ENCODE measurements at regions not wholly inside any gene's neighbourhood (a gene's known extent, or its start where the extent isn't known, plus 50 kb on each side); places are given as distances from the start of the nearest gene placed in this dataset.
A peak's percentile ranks its signal among the peaks of the same experiment; 100 is the strongest.

DNA sequence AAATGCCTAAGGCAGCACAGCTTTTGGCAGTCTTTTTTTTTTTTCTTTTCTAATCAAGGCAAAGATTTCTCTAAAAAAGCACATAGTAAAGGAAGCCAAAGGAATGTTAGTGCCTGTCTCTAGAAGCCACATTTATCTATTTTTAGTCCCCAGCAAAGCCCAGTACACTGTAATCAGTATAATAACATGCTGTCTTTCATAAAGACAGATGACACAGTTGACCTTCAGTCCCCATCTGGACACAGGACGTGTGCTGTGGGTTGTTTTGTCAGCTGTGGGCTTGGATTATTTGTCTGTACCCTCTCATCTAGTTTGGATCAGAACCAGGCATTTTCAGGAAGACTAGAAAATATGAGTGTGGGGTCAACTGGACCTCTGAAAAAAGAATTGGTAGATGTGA is 110.4 kb upstream of the CTNNB1 start:
- no peak for DNase-seq (ENCODE audit: low read depth in 4 of 4, low spot score in 3 of 4)

DNA sequence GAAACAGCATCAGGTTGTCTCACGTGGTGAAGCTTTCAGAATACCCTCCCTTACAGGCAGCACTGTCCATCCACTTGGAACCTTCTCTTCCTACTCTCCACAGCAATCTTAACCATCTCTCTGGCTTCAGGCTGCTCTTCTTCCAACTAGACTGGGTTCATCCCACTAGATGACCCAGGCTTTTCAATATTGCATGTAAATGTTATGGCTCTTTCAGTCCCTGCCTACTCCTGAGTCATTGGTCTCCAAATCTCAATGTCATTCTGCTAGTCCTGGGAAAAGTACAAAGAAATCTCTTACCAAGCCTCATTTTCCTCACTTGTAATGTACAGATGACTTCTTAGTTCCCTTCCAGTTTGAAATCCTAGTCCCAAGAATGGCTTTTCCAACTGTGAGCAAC is 109.7 kb upstream of the CTNNB1 start:
- DNase-seq (ENCODE audit: low read depth in 4 of 4, low spot score in 3 of 4): no peak

DNA sequence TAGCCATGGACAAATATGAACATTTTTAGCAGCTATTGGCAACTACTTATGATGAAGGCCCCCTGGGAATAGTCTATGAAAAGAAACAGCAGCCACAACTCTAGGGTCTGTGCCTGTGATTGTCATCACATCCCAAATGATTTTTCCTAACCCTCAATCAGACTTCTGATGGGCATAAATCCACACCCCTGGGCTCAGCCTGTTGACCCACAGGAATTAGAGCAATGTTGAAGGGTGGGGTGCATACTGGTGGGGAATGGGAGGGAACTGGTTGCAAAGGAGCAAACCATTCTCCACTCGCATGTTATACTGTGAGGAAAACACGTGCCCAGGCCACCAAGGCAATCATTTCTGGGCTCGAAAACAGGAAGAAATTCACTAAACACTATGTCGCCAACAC is 106.5 kb upstream of the CTNNB1 start:
- no peak for DNase-seq (ENCODE audit: low read depth in 4 of 4, low spot score in 3 of 4)

DNA sequence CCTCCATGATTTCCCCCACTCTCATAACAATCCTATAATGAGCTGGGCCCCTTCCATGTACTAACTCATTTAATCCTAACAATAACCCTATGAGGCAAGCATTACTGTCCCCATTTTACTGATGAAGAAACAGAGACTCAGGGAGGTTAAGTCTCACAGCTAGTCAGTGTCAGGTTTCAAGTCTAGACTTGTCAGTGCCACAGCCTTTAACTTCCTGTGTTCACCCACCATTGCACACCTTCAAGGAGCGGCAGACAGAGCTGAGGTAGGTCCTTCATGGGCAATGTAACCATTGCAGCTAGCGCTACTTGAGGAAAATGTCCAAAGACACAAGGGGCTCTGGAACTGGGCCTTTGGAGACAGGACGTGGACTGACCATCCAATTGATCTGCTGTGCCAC is 105.8 kb upstream of the CTNNB1 start:
- no peak for DNase-seq (ENCODE audit: low read depth in 4 of 4, low spot score in 3 of 4)

DNA sequence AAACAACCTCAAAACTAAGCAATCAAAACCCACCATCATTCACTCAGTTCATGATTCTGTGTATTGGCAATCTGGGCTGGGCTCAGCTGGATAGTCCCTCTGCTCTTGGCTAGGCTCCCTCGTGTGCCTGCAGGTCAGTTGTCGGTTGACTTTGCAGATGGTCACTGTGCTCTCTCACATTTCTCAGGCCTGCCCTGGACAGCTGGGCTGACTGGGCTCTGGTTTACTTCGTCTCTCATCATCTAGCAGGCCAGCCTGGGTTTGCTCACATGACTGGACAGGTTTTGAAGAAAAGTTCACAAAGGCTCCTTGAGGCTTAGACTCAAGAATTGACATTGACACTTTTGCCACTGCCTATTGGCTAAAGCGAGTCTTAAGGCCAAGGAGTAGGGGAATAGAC is 105.0 kb upstream of the CTNNB1 start:
- DNase-seq (ENCODE audit: low read depth in 4 of 4, low spot score in 3 of 4): no peak

DNA sequence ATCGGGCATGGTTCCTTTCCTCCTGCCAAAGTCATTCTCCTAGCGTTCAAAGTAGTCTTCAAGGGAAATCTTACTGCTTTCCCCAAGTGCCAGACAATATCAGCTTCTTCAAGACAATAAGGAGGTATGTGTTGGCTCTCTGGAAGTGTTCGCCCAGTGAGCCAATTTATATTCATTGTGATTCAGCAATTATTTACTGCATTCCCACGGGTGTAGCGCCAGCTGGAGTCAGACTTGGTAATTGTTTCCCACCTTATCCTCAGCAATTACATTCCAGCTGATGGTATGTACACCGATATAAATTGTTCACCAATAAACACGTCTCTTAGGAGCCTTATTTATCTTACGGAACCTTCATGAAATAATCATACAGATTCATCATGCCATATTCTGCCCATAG is 103.6 kb upstream of the CTNNB1 start:
- DNase-seq (ENCODE audit: low read depth in 4 of 4, low spot score in 3 of 4): peak in 1 of 4 donors; percentile 21

DNA sequence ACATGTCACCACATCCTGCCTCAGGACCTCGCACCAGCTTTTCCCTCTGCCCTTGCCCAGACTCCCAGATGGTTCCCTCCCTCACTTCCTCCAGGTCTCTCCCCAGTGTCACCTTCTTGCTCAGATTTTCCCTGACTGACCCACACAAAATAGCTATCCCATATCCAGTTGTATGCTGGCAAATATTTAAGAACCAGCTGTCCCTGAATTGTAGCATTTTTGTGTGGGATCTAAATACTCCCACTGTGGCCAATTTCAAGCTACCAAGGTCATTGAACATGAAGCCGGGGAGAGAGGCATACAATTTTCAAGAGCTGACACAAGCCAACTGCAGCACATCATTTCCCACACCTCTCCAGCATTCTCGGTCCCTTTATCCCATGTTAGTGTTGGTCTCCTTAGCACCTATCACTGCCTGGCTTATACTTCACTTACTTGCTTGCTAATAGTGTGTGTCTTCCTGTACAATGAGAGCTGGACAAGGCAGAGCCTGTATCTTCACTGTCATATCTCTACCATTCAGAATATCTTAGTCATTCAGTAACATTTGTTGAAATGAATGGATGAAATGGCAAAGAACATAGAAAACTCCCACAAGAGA is 101.3 kb upstream of the CTNNB1 start:
- no peak for DNase-seq (ENCODE audit: low read depth in 4 of 4, low spot score in 3 of 4)

DNA sequence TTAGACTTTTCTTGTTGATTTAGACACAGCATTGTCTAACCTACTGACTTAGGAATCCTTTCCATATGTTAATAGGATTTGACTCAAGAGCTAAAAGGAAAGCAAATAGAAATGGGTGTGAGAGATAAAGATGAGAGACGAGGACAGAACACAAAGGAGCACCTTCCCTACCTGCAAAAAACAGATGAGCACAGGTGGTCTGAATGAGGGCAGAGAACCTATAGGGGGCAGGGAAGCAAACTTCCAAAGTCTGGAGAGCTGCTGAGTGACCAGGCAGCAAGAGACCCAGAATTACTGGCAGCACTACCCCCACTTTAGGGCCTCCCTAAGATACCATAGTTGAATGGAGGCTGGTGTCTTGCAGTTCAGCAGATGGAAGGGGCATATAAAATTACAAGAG is 98.1 kb upstream of the CTNNB1 start:
- no peak for DNase-seq (ENCODE audit: low read depth in 4 of 4, low spot score in 3 of 4)

DNA sequence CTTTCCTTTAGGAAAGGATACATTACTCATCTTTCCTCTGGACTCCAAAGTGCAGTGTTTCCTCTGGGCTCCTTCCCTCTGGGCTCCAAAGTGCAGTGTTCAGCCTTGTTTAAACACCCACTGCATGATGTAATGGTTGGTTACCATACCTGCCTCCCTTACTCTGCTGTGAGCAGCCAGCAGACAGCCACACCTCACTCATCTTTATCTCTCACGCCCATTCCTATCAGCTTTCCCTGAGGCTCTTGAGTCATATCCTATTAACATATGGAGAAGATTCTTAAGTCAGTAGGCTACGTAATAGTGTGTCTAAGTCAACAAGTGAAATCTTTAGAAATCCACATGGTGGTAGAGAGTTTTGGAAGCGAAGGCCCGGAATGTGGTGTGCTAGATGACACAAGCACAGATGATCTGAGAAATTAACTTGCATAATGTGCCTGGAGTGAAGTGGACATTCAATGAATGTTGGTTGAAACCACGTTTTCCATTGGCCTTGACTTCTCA is 97.2 kb upstream of the CTNNB1 start:
- DNase-seq (ENCODE audit: low read depth in 4 of 4, low spot score in 3 of 4): no peak

DNA sequence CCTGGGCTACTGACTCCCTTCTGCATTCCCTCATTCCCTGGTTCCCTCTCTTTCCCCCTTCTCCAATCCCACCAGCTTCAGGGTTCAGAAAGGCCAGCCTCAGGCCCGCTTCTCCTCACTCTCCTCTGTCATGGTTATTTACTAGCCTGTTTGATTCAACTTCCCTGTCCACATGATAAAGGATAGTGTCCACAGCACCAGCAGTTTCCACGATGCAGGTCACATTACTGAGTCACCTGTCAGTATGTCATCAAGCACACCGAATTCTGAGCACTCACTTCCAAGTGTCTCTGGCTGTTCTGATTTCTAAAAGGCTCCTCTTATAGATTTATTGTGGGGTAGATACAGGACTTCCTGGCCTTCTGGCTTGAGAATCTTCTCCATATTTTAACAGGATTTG is 96.6 kb upstream of the CTNNB1 start:
- no peak for DNase-seq (ENCODE audit: low read depth in 4 of 4, low spot score in 3 of 4)

DNA sequence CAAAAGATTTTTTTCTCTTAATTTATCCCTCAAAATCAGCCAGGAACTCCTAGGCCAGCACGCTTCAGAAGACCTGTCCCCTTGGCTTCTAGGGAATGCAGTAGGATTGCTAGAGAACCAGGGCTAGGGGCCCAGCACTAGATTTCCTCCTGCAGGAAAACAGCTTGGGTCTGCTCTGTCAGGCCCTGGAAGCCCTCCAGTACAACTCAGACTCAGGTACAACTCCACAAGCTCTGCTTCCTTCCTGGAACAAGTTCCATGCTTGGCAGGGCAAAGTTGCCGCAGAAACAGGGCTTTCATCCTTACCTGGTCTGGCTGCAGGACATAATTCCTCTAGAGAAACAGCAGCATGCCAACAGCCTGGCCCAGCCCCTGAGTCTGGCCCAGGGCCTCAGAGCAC is 96.1 kb upstream of the CTNNB1 start:
- no peak for DNase-seq (ENCODE audit: low read depth in 4 of 4, low spot score in 3 of 4)

DNA sequence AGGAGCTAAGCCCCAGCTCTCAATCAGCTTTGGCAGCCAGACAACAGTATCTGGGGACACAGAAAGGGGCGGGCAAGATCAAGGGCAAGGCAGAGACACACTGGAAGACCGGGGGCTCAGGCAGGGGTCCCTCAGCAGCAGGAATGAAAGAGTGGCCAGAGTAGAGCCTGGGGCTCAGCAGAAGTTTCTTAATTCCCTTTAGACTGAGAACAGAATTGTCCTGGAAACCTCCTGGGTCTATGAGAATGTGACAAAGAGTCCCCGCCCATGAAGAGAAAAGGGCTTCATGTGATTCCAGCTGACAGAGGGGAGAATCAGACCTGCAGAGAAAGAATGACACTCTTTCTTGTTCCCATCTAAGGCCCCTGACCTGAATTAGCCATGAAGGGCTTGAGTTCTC is 95.2 kb upstream of the CTNNB1 start:
- no peak for DNase-seq (ENCODE audit: low read depth in 4 of 4, low spot score in 3 of 4)

DNA sequence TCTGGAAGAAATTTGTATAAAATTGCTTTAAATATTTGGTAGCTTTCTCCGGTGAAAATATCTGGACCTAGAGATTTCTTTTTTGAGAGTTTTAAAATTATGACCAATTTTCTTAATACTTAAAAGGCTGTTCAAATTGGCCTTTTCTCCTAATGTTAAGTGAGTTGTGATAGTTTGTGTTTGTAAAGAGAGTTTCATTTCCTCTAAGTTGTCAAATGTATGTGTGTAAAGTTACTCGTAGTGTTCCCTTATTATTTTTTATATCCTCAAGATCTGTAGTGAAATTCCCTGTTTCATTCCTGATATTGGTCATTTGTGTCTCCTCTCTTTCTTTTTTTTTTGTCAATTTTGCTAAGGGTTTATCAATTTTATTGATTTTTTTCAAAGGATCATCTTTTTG is 92.6 kb upstream of the CTNNB1 start:
- no peak for DNase-seq (ENCODE audit: low read depth in 4 of 4, low spot score in 3 of 4)

DNA sequence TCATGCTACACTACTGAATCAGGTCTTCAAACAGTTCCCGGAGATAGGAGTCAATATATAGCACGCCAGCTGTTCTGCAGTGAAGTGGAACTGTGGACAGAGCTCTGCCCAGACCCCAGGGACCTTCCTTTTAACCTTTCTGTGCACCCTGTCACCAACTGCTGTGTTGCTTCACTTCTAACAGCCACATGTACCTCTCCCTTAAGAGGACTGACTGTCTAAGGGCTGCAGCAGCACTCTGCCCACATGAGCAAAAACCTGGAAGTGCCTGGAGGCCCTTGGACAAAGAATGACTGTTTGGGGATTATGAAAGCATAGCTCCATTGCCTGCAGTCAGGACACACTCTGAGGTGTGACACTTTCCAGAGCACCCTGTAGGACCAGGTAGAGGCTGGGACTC is 88.3 kb upstream of the CTNNB1 start:
- DNase-seq (ENCODE audit: low read depth in 4 of 4, low spot score in 3 of 4): no peak

DNA sequence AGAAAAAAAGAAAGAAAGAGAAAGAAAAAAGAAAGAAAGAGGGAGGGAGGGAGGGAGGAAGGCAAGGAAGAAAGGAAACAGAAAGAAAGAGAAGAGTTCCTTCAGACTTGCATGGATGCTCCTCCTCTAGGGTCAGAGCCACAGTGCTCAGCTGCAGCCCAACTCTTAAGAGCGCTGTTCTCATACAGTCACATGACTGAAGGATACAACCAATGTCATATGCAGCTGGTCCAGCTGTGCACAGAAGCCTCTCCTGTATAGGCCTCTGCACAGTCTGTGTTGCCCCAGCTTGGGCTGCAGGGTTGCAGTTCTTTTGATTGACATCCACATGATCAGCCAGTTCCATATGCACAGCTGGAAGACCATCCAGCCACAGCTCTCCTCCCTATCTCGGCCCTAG is 86.8 kb upstream of the CTNNB1 start:
- no peak for DNase-seq (ENCODE audit: low read depth in 4 of 4, low spot score in 3 of 4)

DNA sequence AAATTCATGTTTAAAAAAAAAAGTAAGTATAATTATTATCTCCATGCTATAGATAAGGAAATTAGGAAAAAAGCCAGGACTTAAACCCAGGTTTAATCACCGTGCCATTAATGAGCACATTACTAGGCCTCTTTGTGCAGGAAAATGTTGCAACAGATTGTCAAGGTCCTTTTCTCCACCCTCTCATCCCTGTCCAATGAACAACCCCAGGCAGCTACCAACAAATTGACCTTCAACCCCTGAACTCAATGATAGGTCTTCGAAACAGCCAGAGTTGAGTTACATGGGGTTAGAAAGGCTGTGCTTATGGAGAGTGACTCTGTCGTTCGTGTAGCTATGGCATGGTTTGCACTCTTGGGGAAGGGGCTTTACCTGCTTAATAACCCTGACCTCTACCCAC is 84.2 kb upstream of the CTNNB1 start:
- DNase-seq (ENCODE audit: low read depth in 4 of 4, low spot score in 3 of 4): no peak

DNA sequence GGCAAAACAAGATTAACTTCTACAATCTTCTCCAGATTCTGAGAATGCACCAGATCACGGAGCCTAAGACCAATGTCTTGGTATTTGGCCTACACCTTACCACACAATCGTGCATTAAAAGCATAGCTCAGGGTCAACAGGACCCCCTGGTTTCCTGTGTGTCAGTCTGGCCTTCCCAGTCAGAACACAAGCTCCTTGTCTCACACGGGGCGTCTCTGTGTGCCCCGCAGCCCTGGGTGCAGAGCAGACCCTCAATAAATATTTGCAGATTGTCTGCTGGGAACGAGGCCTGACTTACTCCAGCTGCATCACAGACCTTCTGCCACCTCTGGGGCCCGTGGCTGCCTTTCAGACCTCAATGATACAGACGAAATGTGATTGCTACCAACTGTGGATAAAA is 82.5 kb upstream of the CTNNB1 start:
- DNase-seq (ENCODE audit: low read depth in 4 of 4, low spot score in 3 of 4): no peak

DNA sequence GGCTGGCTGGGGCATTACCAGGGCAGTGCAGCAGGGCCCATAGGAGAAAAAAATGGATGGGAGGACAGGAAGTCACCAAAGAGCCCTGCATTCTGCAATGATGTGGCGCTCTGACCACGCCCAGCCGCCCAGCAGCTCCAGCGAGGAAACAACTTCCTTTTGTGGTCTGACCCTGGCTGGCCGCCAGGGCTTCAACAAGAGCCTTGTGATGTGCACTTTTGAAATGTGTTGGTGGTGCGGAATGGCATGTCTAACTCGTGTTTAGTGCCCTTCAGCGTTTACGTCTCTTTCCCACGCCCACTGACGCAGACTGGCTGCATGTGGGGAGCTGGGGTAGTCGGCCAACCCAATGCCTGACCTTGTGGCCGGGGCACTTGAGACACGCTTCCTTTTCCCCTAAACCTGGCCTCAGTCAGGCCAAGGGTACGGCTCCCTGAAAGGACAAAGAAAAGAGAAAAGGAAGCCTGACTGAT is 81.9 kb upstream of the CTNNB1 start:
- DNase-seq (ENCODE audit: low read depth in 4 of 4, low spot score in 3 of 4): peak; percentile 14 to 33 (median 24)

DNA sequence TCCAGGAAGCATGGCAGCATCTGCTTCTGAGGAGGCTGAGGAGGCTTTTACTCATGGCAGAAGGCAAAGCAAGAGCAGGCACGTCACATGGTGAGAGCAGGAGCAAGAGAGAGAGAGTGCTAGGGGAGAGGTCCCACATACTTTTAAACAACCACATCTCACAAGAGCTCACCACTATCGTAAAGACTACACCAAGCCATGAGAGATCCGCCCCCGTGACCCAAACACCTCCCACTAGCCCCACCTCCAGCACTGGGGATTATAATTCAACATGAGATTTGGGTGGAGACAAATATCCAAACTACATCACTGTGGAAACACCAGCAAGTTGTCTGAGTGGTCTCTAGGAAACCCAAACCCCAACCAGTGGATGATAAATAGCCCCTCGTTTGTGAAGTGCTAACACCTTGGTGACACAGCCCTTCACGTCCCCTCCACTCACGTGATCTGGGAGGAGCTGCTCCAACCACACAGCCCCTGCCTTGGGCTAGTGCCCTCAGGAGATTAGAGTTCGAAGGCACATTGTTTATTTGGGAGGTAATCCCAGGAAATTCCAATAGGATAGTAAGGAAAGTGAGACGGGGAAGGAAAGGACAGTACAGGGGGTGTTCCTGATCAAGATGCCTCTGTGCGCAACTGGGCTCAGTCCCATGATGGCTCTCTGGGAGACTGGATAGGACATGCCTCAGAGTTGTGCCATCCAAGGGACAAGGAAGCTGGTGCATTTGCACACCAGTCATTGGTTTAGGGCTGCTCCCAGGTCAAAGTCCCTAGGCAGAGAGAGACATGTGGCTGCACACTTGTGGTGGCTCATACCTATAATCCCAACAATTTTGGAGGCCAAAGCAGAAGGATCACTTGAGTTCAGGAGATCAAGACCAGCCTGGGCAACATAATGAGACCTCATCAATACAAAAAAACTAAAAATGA is 80.6 kb upstream of the CTNNB1 start:
- no peak for DNase-seq (ENCODE audit: low read depth in 4 of 4, low spot score in 3 of 4)

DNA sequence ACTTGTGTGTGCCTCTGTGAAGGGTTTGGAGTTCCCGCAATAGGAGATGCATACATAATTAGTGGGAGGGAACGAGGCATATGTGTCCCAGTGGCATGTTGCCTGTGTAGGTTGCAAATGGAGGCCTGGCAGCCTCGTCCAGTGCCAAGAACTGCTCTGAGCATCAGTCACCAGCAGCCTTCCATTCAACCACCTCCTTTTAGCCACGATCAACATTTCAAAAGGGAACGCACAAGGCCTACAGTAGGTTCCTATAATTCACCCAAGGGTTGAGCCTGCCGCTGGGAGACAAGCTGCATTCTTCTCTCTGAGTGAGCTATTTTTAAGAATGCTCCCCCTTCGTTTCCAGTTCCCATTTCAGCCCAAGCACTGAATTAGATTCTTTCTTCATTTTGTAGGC is 78.8 kb upstream of the CTNNB1 start:
- DNase-seq (ENCODE audit: low read depth in 4 of 4, low spot score in 3 of 4): no peak

DNA sequence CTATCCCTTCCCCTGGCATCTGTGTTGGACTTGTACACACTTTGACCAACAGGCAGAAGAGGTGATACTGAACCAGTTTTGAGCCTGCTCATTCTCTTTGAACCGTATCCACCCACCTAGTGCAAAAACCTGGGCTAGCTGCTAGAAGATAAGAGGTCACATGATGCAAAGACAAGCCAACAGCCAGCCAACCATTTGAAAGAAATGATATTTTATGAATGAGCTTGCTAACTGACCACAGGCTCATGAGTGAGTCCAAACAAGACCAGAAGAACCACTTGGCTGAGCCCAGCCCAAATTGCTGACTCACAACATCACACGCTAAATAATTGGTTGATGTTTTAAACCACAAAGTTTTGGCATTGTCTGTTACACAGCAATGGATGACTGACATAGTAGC is 74.0 kb upstream of the CTNNB1 start:
- DNase-seq (ENCODE audit: low read depth in 4 of 4, low spot score in 3 of 4): no peak

DNA sequence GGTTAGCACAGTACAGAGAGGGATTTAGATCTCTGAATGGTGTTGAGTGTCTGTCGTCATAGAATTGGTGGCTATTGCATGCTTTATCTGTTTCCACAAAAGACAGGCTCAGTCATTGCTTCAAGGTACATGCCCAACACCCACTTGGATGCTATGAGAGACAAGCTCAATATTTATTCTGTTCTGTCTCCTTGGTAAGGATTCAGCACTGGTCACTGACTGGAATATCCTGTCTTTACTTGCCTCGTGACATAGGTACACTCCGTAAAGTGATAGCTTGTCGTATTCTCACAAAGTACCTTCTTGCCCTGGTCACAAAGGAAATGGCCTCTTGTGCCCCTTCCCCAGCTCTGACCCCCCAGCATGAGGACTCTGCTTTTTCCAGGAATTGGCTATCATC is 72.8 kb upstream of the CTNNB1 start:
- no peak for DNase-seq (ENCODE audit: low read depth in 4 of 4, low spot score in 3 of 4)

Data from left renal pelvis (tissue), 4 donors.